ENCODE measurements at regions not wholly inside any gene's neighbourhood (a gene's known extent, or its start where the extent isn't known, plus 50 kb on each side); places are given as distances from the start of the nearest gene placed in this dataset.

DNA sequence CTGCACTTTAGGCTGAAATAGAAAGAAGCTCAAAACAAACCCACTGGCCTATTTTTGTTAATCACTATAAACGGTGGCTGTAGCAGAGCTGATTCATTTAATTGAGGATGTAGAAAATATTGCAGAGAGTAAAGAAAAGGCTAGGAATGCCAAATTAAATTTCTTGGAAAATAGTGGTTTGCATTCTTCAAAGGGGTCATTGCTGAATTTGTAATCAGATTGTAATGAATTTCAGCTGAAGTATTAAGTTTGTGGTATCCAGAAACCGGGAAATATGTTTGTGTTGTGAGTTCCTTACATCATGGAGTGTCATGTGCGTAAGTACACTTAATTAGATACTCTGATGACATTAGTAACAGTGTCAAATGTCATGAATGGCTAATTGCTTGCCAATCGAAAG lies 203.0 kb downstream of the SAMD5 start:
- Histone ChIP-seq H3K36me3 (ENCODE audit: control insufficient read depth, insufficient read depth, low read length) (no peaks in the 10 kb centered on the region), H3K4me3 (ENCODE audit: low read length) (no peak overlapping the region), H3K9me3 (ENCODE audit: control insufficient read depth, low read depth, low read length) (no peaks in the 10 kb centered on the region), H3K27ac (ENCODE audit: low read length) (no peak overlapping the region), H3K27me3 (ENCODE audit: control insufficient read depth, insufficient read depth, low read length) (no peaks in the 10 kb centered on the region), H3K4me1 (ENCODE audit: control insufficient read depth, insufficient read depth, low read length) (peaks cover 14% of the 10 kb centered on the region)
- DNase-seq, result no peak
- WGBS (ENCODE audit: insufficient coverage, low lambda C conversion rate), result no CpG with 5 or more reads among the region's 4 CpGs

DNA sequence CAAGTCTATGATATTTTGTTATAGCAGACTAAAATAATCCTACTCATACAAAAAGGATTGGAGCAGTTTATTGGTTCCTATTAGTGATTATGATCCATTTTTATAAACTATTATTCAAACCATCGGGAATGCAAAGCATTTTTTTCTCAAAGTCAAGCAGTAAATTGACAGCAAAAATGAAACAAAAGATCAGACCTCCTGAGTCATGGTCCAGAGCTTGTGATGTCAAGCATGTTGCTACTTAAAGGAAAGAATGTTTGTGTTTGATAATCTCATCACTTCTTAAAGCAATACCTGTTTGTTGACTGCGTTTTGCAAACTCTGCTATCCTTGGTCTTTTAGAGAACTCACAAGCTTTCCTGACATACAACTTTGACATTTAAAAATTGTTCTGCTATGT lies 204.4 kb downstream of the SAMD5 start:
- H3K27ac ChIP-seq (ENCODE audit: low read length), result no peak overlapping the region
- H3K27me3 ChIP-seq (ENCODE audit: control insufficient read depth, insufficient read depth, low read length), result no peaks in the 10 kb centered on the region
- peaks cover 6% of the 10 kb centered on the region for H3K4me1 ChIP-seq (ENCODE audit: control insufficient read depth, insufficient read depth, low read length)
- no peak for DNase-seq
- H3K36me3 ChIP-seq (ENCODE audit: control insufficient read depth, insufficient read depth, low read length), result no peaks in the 10 kb centered on the region
- H3K9me3 ChIP-seq (ENCODE audit: control insufficient read depth, low read depth, low read length), result no peaks in the 10 kb centered on the region
- WGBS (ENCODE audit: insufficient coverage, low lambda C conversion rate), result no CpG with 5 or more reads among the region's 2 CpGs
- H3K4me3 ChIP-seq (ENCODE audit: low read length), result no peak overlapping the region

GRCh38 chr6:147715035-147715434 lies 206.5 kb downstream of the SAMD5 start:
- Histone ChIP-seq H3K9me3 (ENCODE audit: control insufficient read depth, low read depth, low read length) (no peaks in the 10 kb centered on the region), H3K4me3 (ENCODE audit: low read length) (no peak overlapping the region), H3K36me3 (ENCODE audit: control insufficient read depth, insufficient read depth, low read length) (no peaks in the 10 kb centered on the region), H3K27ac (ENCODE audit: low read length) (no peak overlapping the region), H3K27me3 (ENCODE audit: control insufficient read depth, insufficient read depth, low read length) (no peaks in the 10 kb centered on the region), H3K4me1 (ENCODE audit: control insufficient read depth, insufficient read depth, low read length) (no peaks in the 10 kb centered on the region)
- WGBS (ENCODE audit: insufficient coverage, low lambda C conversion rate), result no CpG with 5 or more reads among the region's 5 CpGs
- no peak for DNase-seq

GRCh38 chr6:147716434-147716833 lies 207.9 kb downstream of the SAMD5 start:
- no CpG with 5 or more reads among the region's 4 CpGs for WGBS (ENCODE audit: insufficient coverage, low lambda C conversion rate)

DNA sequence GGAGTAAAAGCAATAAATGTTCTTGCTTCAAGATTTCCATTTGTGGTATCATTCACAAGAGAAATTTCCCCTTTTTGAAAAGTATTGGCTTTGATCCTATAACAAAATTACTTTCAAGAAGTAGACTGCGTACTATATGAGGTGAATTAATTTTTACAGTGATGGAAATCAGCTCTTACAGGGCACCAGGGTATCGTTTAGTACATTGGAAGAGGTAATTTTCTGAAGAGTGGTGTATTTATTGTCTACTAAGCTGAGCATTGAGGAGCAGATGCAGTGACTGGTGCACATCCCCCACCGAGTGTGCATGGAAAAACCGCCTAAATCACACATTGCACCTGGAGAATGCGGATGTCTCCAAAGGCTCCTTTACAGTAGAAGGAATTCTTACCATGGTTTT lies 209.5 kb downstream of the SAMD5 start:
- DNase-seq, result no peak
- Histone ChIP-seq H3K9me3 (ENCODE audit: control insufficient read depth, low read depth, low read length) (no peaks in the 10 kb centered on the region), H3K27me3 (ENCODE audit: control insufficient read depth, insufficient read depth, low read length) (no peaks in the 10 kb centered on the region), H3K4me1 (ENCODE audit: control insufficient read depth, insufficient read depth, low read length) (no peaks in the 10 kb centered on the region), H3K36me3 (ENCODE audit: control insufficient read depth, insufficient read depth, low read length) (no peaks in the 10 kb centered on the region), H3K27ac (ENCODE audit: low read length) (no peak overlapping the region), H3K4me3 (ENCODE audit: low read length) (no peak overlapping the region)
- no CpG with 5 or more reads among the region's 5 CpGs for WGBS (ENCODE audit: insufficient coverage, low lambda C conversion rate)

More at GRCh38 chr6:147716434-147716833, 207.9 kb downstream of the SAMD5 start:
- Histone ChIP-seq H3K27ac (ENCODE audit: low read length) (no peak overlapping the region), H3K36me3 (ENCODE audit: control insufficient read depth, insufficient read depth, low read length) (no peaks in the 10 kb centered on the region), H3K27me3 (ENCODE audit: control insufficient read depth, insufficient read depth, low read length) (no peaks in the 10 kb centered on the region), H3K4me3 (ENCODE audit: low read length) (no peak overlapping the region), H3K9me3 (ENCODE audit: control insufficient read depth, low read depth, low read length) (no peaks in the 10 kb centered on the region), H3K4me1 (ENCODE audit: control insufficient read depth, insufficient read depth, low read length) (no peaks in the 10 kb centered on the region)
- no peak for DNase-seq

- Histone ChIP-seq H3K36me3 (ENCODE audit: control insufficient read depth, insufficient read depth, low read length) (no peaks in the 10 kb centered on the region), H3K27ac (ENCODE audit: low read length) (no peak overlapping the region), H3K27me3 (ENCODE audit: control insufficient read depth, insufficient read depth, low read length) (no peaks in the 10 kb centered on the region), H3K4me3 (ENCODE audit: low read length) (no peak overlapping the region), H3K9me3 (ENCODE audit: control insufficient read depth, low read depth, low read length) (no peaks in the 10 kb centered on the region), H3K4me1 (ENCODE audit: control insufficient read depth, insufficient read depth, low read length) (no peaks in the 10 kb centered on the region)
- no peak for DNase-seq
- 93% methylated on average over 3 of the region's 4 CpGs for WGBS (ENCODE audit: insufficient coverage, low lambda C conversion rate)
Measured at GRCh38 chr6:147722158-147722557, 213.7 kb downstream of the SAMD5 start.

DNA sequence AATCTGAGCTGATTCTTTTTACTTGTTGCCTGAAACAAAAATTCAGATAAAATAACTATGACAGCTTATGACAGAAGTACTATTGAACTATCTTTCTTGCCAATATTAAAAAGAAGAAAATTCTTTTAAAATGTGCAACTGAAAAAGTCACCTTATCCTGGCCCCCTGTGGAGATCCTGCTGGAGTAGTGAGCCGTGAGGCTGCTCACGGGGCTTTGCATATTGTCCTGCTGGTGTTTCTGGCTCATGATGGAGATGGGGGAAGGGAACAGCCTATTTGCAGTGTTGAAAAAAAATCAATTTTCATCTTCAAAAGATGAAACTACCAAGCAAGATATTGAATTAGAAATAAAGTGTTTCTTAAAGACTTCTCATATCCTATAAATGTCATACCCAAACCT lies 216.0 kb downstream of the SAMD5 start:
- no peak for DNase-seq
- H3K36me3 ChIP-seq (ENCODE audit: control insufficient read depth, insufficient read depth, low read length), result no peaks in the 10 kb centered on the region
- H3K27me3 ChIP-seq (ENCODE audit: control insufficient read depth, insufficient read depth, low read length), result no peaks in the 10 kb centered on the region
- no peaks in the 10 kb centered on the region for H3K4me1 ChIP-seq (ENCODE audit: control insufficient read depth, insufficient read depth, low read length)
- H3K4me3 ChIP-seq (ENCODE audit: low read length), result no peak overlapping the region
- H3K9me3 ChIP-seq (ENCODE audit: control insufficient read depth, low read depth, low read length), result no peaks in the 10 kb centered on the region
- H3K27ac ChIP-seq (ENCODE audit: low read length), result no peak overlapping the region
- no CpG with 5 or more reads among the region's 2 CpGs for WGBS (ENCODE audit: insufficient coverage, low lambda C conversion rate)

- no peaks in the 10 kb centered on the region for H3K9me3 ChIP-seq (ENCODE audit: control insufficient read depth, low read depth, low read length)
- no peak overlapping the region for H3K4me3 ChIP-seq (ENCODE audit: low read length)
- H3K36me3 ChIP-seq (ENCODE audit: control insufficient read depth, insufficient read depth, low read length), result no peaks in the 10 kb centered on the region
- H3K4me1 ChIP-seq (ENCODE audit: control insufficient read depth, insufficient read depth, low read length), result no peaks in the 10 kb centered on the region
- 100% methylated on average over 1 of the region's 3 CpGs for WGBS (ENCODE audit: insufficient coverage, low lambda C conversion rate)
- H3K27me3 ChIP-seq (ENCODE audit: control insufficient read depth, insufficient read depth, low read length), result no peaks in the 10 kb centered on the region
- no peak overlapping the region for H3K27ac ChIP-seq (ENCODE audit: low read length)
- DNase-seq, result no peak
Measured at GRCh38 chr6:147726342-147726741, 217.9 kb downstream of the SAMD5 start.

GRCh38 chr6:147728903-147729302 lies 220.4 kb downstream of the SAMD5 start:
- no CpG with 5 or more reads among the region's 4 CpGs for WGBS (ENCODE audit: insufficient coverage, low lambda C conversion rate)
- no peaks in the 10 kb centered on the region for H3K27me3 ChIP-seq (ENCODE audit: control insufficient read depth, insufficient read depth, low read length)
- no peak for DNase-seq
- no peak overlapping the region for H3K4me3 ChIP-seq (ENCODE audit: low read length)
- H3K36me3 ChIP-seq (ENCODE audit: control insufficient read depth, insufficient read depth, low read length), result no peaks in the 10 kb centered on the region
- no peaks in the 10 kb centered on the region for H3K9me3 ChIP-seq (ENCODE audit: control insufficient read depth, low read depth, low read length)
- H3K27ac ChIP-seq (ENCODE audit: low read length), result no peak overlapping the region
- no peaks in the 10 kb centered on the region for H3K4me1 ChIP-seq (ENCODE audit: control insufficient read depth, insufficient read depth, low read length)

DNA sequence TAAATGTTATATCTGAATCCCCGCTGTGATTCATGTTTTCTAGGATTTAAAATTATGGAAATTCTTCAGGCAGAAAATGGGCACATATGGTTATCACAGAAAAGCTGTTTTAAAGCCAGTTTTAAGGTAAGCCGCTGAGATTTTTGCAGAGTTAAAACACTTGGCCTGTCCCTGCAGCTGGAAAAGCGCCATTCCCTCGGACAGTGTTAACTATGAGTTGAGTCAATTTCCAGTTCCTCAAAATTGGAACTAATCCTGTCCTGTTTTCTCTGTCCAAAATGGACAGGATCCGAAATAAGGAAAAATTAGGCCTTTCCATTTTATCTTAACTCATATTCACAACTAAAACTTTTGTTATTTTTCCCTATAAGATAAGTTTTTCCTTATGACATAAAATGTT lies 225.2 kb downstream of the SAMD5 start:
- Histone ChIP-seq H3K27me3 (ENCODE audit: control insufficient read depth, insufficient read depth, low read length) (no peaks in the 10 kb centered on the region), H3K36me3 (ENCODE audit: control insufficient read depth, insufficient read depth, low read length) (no peaks in the 10 kb centered on the region), H3K4me1 (ENCODE audit: control insufficient read depth, insufficient read depth, low read length) (peaks cover 3% of the 10 kb centered on the region), H3K4me3 (ENCODE audit: low read length) (no peak overlapping the region), H3K27ac (ENCODE audit: low read length) (no peak overlapping the region), H3K9me3 (ENCODE audit: control insufficient read depth, low read depth, low read length) (no peaks in the 10 kb centered on the region)
- WGBS (ENCODE audit: insufficient coverage, low lambda C conversion rate), result 72% methylated on average over 2 of the region's 5 CpGs
- DNase-seq, result no peak

DNA sequence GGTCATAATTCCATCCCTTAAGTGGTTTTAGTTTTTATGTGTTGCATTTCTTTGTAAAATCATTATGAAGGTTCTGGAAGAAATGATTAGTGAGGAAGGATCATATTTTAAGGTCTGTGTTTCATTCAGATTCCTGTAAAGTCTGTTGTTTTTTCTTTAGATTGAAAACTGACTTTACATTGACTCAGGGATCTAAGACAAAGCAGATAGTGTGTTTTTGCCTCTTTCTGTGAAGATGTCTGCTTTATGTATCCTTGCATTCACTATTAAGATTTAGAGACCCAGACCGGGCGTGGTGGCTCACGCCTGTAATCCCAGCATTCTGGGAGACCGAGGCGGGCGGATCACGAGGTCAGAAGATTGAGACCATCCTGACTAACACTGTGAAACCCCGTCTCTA lies 225.7 kb downstream of the SAMD5 start:
- Histone ChIP-seq H3K9me3 (ENCODE audit: control insufficient read depth, low read depth, low read length) (no peaks in the 10 kb centered on the region), H3K4me1 (ENCODE audit: control insufficient read depth, insufficient read depth, low read length) (peaks cover 7% of the 10 kb centered on the region), H3K36me3 (ENCODE audit: control insufficient read depth, insufficient read depth, low read length) (no peaks in the 10 kb centered on the region), H3K27ac (ENCODE audit: low read length) (no peak overlapping the region), H3K27me3 (ENCODE audit: control insufficient read depth, insufficient read depth, low read length) (no peaks in the 10 kb centered on the region), H3K4me3 (ENCODE audit: low read length) (no peak overlapping the region)
- no peak for DNase-seq
- WGBS (ENCODE audit: insufficient coverage, low lambda C conversion rate), result no CpG with 5 or more reads among the region's 8 CpGs

All from large intestine (tissue), 3 donors.